Activated CD4-positive, alpha-beta memory T cell treated with anti-CD3 and anti-CD28 coated beads, Interleukin-2, amount 10 ng/mL, durations not matched to agents 7 days and 5 days (primary cell): ENCODE measurements at regions not wholly inside any gene's neighbourhood (a gene's known extent, or its start where the extent isn't known, plus 50 kb on each side); places are given as distances from the start of the nearest gene placed in this dataset.

Experiments used
- CTCF ChIA-PET: fragments of 350-600 bp; sonication (Branson Sonifier 250); formaldehyde crosslinking; loops from one replicate; lab custom pipeline; 2021; ENCODE audit warnings: antibody characterized with exemption, inconsistent platforms; lab: Charles Lee
- POLR2A ChIA-PET: fragments of 350-600 bp; sonication (Branson Sonifier 250); formaldehyde crosslinking; loops from one replicate; lab custom pipeline; 2021; ENCODE audit warnings: antibody characterized with exemption; lab: Charles Lee
- DNase-seq: peaks from one replicate; pipeline ENCODE4 v3.0.0-alpha.2; 2020
- H3K27ac Mint-ChIP-seq: one replicate; pipeline ENCODE4 v1.8.0; 2021; ENCODE audit warnings: mild to moderate bottlenecking, mixed read lengths
- H3K27me3 Mint-ChIP-seq: one replicate; pipeline ENCODE4 v1.8.0; 2021; ENCODE audit warnings: mixed read lengths
- H3K36me3 Mint-ChIP-seq: one replicate; pipeline ENCODE4 v1.8.0; 2021; ENCODE audit warnings: low read depth, mixed read lengths
- H3K4me1 Mint-ChIP-seq: one replicate; pipeline ENCODE4 v1.8.0; 2021; ENCODE audit warnings: mixed read lengths
- H3K4me3 Mint-ChIP-seq: one replicate; pipeline ENCODE4 v1.8.0; 2021; ENCODE audit warnings: mild to moderate bottlenecking, mixed read lengths
- H3K9me3 Mint-ChIP-seq: one replicate; pipeline ENCODE4 v1.8.0; 2021; ENCODE audit warnings: mixed read lengths

DNA sequence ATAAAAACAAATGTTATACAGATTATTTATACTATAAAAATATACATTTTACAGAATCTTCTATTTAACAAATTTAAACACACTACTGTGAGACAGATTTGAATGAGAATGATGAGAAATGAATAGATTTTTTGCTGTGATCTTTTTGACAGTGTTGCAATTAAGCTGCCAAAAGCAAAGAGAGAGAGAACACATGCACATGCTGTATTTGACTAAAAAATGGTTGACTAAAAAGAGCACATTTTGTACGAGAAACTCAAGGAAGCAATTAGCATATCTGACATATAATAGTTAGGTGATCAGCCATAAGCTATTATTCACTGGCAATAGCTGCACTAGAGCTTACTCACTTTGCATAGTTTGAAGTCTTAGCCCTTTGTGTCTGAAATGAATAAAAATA, 115.8 kb downstream of the SYT10 start:
- no peaks in the 10 kb centered on the region for H3K4me1 Mint-ChIP-seq
- CTCF ChIA-PET = no interaction called here
- H3K36me3 Mint-ChIP-seq = no peaks in the 10 kb centered on the region
- H3K9me3 Mint-ChIP-seq = no peaks in the 10 kb centered on the region
- no peak for DNase-seq
- no peak overlapping the region for H3K27ac Mint-ChIP-seq
- no peak overlapping the region for H3K4me3 Mint-ChIP-seq
- POLR2A ChIA-PET = no interaction called here
- no peaks in the 10 kb centered on the region for H3K27me3 Mint-ChIP-seq

DNA sequence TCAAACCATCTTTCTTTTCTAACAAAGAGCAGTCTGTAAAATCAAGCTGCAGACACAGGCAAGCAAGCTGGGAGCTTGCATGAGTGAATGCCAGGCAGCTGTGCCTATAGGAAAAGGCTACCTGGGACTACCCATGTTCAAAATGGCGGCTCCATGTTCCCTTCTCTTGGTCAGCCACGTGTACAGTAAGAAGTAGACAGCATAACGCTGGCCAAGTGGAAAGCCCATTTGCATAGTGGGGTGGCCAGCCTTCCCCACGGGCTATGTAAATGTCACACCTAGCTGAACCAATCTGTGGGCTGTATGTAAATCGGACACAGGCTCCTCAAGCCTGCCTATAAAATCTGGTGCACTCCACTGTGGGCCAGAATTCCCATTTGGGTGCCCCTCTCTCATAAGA, 117.1 kb downstream of the SYT10 start:
- H3K36me3 Mint-ChIP-seq = no peaks in the 10 kb centered on the region
- CTCF ChIA-PET = interaction anchor here (0.7 kb wide), 1 partner anchor 278 kb away, joined by 3 read pairs; no protein-coding TSS in a partner anchor

DNA sequence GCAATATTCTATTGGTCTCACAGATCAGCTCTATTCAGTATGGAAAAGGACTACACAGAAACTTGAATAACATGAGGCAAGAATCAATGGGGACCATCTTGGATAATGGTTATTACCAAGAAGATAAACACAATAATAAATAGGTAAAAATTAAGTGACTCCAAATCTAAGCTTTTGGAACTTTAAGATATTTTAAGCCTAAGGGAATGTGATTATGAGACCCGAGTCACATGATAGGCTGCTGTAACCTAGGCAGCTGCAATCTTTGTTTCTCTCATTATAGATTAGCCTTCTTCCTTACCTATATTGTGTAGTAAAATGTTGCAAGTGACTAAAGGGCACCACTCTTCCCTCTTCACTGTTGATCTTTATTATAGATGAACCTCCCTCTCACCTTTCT, 121.9 kb downstream of the SYT10 start:
- no peak overlapping the region for H3K4me3 Mint-ChIP-seq
- ChIA-PET POLR2A (no interaction called here), CTCF (no interaction called here)
- H3K4me1 Mint-ChIP-seq = no peaks in the 10 kb centered on the region
- H3K27ac Mint-ChIP-seq = no peak overlapping the region
- no peaks in the 10 kb centered on the region for H3K27me3 Mint-ChIP-seq
- no peak for DNase-seq
- no peaks in the 10 kb centered on the region for H3K9me3 Mint-ChIP-seq
- H3K36me3 Mint-ChIP-seq = no peaks in the 10 kb centered on the region

More for the DNA sequence above, 117.1 kb downstream of the SYT10 start:
- Mint-ChIP-seq H3K27ac (no peak overlapping the region), H3K27me3 (no peaks in the 10 kb centered on the region), H3K4me1 (no peaks in the 10 kb centered on the region), H3K9me3 (no peaks in the 10 kb centered on the region), H3K4me3 (no peak overlapping the region)
- no peak for DNase-seq
- POLR2A ChIA-PET = no interaction called here

DNA sequence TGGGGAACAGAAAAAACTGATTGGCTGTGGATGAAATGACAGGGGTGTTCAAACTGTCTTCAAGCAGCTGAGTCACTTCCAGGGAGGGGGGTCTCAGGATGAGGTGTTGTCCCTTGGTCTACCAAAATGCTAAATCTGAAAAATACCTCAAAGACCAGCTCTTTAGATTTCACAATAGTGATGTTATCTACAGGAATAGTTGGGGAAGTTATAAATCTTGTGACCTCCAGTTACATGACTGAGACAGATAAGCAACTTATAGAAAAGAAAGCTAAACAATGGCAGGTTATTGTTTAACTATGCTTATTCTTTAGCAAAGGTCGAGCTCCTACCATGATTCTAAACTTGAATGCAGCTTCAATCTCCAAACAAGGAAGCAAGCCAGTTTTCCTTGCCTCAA, 125.4 kb downstream of the SYT10 start:
- Mint-ChIP-seq H3K27me3 (no peaks in the 10 kb centered on the region), H3K4me1 (no peaks in the 10 kb centered on the region), H3K27ac (no peak overlapping the region), H3K36me3 (no peaks in the 10 kb centered on the region), H3K9me3 (peaks cover 4% of the 10 kb centered on the region), H3K4me3 (no peak overlapping the region)
- ChIA-PET POLR2A (no interaction called here), CTCF (no interaction called here)
- no peak for DNase-seq

DNA sequence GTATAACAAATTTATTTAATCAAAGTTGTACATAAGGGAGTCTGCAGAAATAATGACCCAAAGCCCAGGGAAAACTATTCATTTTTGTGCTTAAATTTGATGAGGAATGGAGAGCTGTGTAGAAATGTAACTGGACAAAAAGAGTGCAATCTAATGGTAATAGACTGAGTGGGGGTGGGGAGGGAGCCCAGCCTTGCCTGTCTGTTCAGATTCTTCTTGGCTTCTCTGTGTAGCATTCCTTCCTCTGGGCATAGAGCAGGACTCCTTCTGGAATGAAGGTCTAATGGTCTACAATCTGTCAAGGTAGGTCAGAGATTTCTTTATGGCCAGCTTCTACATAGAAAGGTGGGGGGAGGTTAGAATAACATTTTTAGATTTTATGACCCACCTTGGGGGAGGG, 126.1 kb downstream of the SYT10 start:
- no peak overlapping the region for H3K4me3 Mint-ChIP-seq
- ChIA-PET CTCF (no interaction called here), POLR2A (no interaction called here)
- H3K27me3 Mint-ChIP-seq = no peaks in the 10 kb centered on the region
- no peak for DNase-seq
- H3K4me1 Mint-ChIP-seq = no peaks in the 10 kb centered on the region
- H3K9me3 Mint-ChIP-seq = peaks cover 4% of the 10 kb centered on the region
- H3K27ac Mint-ChIP-seq = no peak overlapping the region
- no peaks in the 10 kb centered on the region for H3K36me3 Mint-ChIP-seq

DNA sequence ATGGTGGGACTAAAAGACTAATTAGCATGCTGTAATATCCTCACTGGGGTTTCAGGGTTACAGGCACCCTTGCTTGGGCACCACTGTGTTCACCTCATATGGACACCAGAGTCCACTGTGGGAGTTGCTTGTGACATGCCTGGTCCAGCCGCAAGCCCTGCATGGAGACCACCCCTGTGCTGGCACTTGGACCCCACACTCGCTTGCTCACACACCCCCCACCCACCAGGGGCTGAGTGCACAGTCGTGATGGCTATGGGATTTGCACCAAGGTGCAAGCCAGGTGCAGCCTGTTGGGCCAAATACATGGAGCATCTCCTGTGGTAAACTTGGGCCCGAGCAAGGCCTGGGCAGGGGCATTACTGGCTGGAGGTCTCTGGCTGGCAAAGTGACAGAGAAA, 129.1 kb downstream of the SYT10 start:
- DNase-seq = no peak
- Mint-ChIP-seq H3K27ac (no peak overlapping the region), H3K4me1 (no peaks in the 10 kb centered on the region), H3K4me3 (no peak overlapping the region), H3K9me3 (peaks cover 4% of the 10 kb centered on the region), H3K27me3 (no peaks in the 10 kb centered on the region), H3K36me3 (no peaks in the 10 kb centered on the region)
- CTCF ChIA-PET = no interaction called here
- POLR2A ChIA-PET = no interaction called here

DNA sequence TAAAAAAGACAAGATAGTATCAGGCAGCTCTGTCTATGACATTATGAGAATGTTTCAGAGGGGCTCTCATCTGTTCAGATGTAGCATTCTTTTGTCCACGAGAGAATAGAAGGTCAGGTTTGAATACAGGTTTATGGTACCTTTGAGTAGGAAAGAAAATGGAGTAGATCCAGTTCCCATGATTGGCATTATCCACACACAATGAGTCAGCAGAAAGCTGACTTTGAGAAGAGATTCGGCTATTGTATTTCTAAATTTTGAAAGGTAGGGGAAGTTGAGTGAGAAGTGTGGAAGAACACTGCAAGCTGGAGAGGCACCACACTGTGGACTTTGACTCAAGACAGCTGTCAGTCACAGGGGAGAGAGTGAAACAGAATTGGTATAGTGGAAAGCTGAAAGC, 135.4 kb downstream of the SYT10 start:
- POLR2A ChIA-PET = no interaction called here
- CTCF ChIA-PET = no interaction called here
- Mint-ChIP-seq H3K9me3 (no peaks in the 10 kb centered on the region), H3K36me3 (no peaks in the 10 kb centered on the region), H3K4me1 (no peaks in the 10 kb centered on the region), H3K27me3 (no peaks in the 10 kb centered on the region), H3K27ac (no peak overlapping the region), H3K4me3 (no peak overlapping the region)
- DNase-seq = no peak

DNA sequence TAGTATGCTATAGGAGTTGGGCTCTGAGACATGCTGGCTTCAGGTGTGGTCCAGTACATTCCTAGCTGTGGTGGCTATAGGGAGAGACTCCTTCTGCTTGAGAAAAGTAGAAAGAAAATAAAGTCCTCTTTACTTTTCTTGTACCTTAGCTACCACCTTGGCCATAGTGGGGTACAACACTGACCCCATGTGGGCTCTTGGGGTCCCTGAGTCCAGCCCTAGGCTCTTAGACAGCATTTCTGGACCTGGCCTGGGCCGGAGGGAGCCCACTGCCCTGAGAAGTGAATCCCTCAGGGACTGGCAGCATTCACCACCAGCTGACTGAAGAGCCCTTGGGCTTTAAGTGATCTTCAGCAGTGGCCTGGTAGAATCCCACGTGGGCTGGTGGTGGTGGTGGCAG, 143.1 kb downstream of the SYT10 start:
- no peak overlapping the region for H3K4me3 Mint-ChIP-seq
- H3K36me3 Mint-ChIP-seq = no peaks in the 10 kb centered on the region
- no peak overlapping the region for H3K27ac Mint-ChIP-seq
- ChIA-PET CTCF (no interaction called here), POLR2A (no interaction called here)
- peaks cover 2% of the 10 kb centered on the region for H3K9me3 Mint-ChIP-seq
- no peaks in the 10 kb centered on the region for H3K4me1 Mint-ChIP-seq
- DNase-seq = no peak
- no peaks in the 10 kb centered on the region for H3K27me3 Mint-ChIP-seq

DNA sequence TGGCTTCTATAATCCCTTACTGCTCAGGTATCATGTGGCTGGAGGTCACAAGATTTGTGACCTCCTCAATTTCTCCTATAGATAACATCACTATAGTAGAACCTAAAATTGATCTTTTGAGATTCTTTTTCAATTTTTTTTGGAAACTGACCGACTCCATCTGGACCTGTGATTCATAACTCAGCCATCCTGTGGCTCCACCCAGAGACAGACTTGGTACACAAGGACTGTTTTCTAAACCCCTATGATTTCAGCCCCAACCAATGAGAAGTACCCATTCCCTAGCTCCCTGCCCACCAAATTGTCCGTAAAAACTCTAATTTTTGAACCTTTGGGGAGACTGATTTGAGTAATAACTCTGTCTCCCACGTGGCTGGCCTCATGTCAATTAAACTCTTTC, 148.9 kb downstream of the SYT10 start:
- Mint-ChIP-seq H3K4me1 (no peaks in the 10 kb centered on the region), H3K27me3 (no peaks in the 10 kb centered on the region), H3K36me3 (no peaks in the 10 kb centered on the region), H3K27ac (no peak overlapping the region), H3K4me3 (no peak overlapping the region), H3K9me3 (no peaks in the 10 kb centered on the region)
- CTCF ChIA-PET = no interaction called here
- POLR2A ChIA-PET = no interaction called here
- DNase-seq = no peak

DNA sequence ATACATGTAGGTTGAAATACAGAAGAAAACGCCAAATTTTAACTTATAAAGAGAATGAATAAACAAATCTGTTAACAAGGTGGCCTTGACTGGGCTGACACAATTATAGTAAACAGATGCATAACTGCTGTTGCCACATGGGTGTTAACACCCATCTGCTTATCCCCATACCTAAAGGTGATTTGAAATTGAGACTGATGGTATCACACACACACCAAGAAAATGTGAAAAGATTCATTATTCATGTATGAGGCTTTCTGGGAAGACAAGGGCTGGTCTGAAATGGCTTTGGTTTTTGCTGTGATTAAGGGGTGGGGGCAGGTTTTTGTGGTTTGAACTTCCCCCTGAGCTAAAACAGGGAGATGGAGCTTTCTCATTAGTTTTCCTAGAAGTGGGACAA, 156.6 kb downstream of the SYT10 start:
- ChIA-PET CTCF (no interaction called here), POLR2A (no interaction called here)

DNA sequence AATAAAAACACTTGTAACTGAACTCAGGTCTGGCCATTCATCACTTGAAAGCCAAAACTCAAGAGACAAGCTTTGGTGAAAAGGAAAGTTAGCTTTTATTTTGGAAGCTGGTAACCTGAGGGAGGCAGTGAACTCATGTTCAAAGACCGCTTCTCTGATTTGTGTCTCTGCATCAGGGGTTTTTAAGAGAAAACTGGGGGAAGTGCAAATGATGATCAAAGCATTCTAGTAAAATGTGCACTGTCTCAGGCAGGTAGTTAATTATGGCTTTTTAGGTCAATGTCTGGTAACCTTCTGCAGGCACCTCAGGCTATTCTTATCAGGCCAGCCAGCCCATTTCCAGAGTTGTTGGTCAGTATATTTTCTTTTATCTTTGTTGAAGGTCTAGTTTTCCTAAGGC, 162.2 kb downstream of the SYT10 start:
- no peaks in the 10 kb centered on the region for H3K4me1 Mint-ChIP-seq
- no peaks in the 10 kb centered on the region for H3K36me3 Mint-ChIP-seq
- ChIA-PET CTCF (no interaction called here), POLR2A (no interaction called here)
- no peak overlapping the region for H3K27ac Mint-ChIP-seq
- H3K27me3 Mint-ChIP-seq = no peaks in the 10 kb centered on the region
- H3K4me3 Mint-ChIP-seq = no peak overlapping the region
- no peak for DNase-seq
- H3K9me3 Mint-ChIP-seq = peaks cover 15% of the 10 kb centered on the region

More for the DNA sequence above, 156.6 kb downstream of the SYT10 start:
- H3K9me3 Mint-ChIP-seq = peaks cover 17% of the 10 kb centered on the region
- no peaks in the 10 kb centered on the region for H3K4me1 Mint-ChIP-seq
- H3K4me3 Mint-ChIP-seq = no peak overlapping the region
- H3K27ac Mint-ChIP-seq = no peak overlapping the region
- H3K27me3 Mint-ChIP-seq = no peaks in the 10 kb centered on the region
- DNase-seq = no peak
- H3K36me3 Mint-ChIP-seq = no peaks in the 10 kb centered on the region

DNA sequence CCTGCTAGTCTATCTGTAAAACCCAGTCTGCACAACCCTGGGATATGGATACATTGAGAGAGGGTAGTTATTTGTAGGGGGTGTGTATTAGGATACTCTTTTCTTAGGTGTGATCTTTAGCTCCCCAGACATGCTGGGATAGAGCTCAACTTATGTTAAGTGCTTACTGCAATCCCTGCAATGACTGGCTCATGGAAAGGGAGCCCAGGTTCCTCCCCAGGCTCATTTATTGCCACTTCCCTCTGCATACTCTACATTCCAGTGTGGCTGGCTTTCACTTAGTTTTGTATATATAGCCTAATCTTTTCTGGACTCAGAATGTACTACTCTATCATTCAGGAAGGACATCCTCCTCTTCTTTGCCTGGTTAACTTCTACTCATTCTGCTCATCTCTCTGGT, 172.0 kb downstream of the SYT10 start:
- Mint-ChIP-seq H3K36me3 (no peaks in the 10 kb centered on the region), H3K9me3 (no peaks in the 10 kb centered on the region), H3K4me1 (no peaks in the 10 kb centered on the region), H3K27ac (no peak overlapping the region), H3K4me3 (no peak overlapping the region), H3K27me3 (no peaks in the 10 kb centered on the region)
- ChIA-PET POLR2A (no interaction called here), CTCF (no interaction called here)
- DNase-seq = no peak

DNA sequence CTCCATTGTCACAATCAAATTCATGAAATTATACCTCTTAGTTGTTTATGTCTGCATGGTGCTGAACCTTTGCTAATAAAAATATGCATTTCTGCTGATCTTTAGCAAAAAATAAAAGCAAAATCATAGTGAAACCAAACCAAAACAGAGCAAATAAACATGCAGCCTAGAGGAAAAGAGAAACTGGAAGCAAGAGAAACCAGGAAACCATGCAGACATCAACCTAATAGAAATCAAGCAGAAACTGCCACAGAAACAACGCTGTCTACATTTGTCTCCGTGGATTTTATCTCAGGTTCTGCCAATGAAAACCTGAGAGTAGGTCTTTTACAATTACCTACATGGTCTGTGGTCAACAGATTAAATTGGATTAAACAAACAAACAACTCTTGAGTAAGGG, 173.7 kb downstream of the SYT10 start:
- Mint-ChIP-seq H3K9me3 (no peaks in the 10 kb centered on the region), H3K27me3 (no peaks in the 10 kb centered on the region), H3K4me3 (no peak overlapping the region), H3K27ac (no peak overlapping the region), H3K4me1 (no peaks in the 10 kb centered on the region), H3K36me3 (no peaks in the 10 kb centered on the region)
- DNase-seq = no peak
- CTCF ChIA-PET = no interaction called here
- POLR2A ChIA-PET = no interaction called here

DNA sequence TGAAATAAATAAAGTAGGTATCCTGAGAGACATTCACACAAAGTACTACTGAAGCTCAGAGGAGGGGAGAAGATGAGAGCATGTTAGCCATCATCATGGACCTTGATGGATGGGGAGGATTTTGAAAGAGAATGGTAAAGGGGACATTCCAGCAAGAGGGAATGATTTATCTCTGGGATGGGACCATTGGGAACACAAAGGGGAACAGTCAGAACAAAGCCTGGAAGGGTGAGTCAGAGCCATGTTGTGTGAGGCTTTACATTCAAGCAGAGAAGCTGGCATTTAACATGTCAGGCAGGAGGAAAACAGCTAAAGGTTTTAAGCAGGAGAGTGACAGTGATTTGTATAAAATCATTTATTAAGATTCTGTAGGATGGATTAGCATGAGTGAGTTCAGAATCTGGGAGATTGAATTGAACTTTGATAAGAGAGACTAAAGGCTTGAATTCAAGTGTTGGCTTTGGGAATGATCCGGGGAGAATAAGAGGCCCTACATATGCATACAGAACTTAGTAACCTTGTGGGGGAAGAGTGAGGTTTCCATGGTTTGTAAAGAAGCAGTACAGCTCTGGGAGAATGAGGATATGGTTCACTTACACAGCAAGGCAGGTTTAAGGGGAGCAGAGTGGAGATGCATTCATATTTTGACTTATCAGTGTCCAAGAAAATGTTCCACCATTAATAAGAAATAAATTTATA, 174.4 kb downstream of the SYT10 start:
- Mint-ChIP-seq H3K27me3 (no peaks in the 10 kb centered on the region), H3K36me3 (no peaks in the 10 kb centered on the region), H3K4me1 (no peaks in the 10 kb centered on the region), H3K27ac (no peak overlapping the region), H3K4me3 (no peak overlapping the region), H3K9me3 (no peaks in the 10 kb centered on the region)
- DNase-seq = no peak
- CTCF ChIA-PET = no interaction called here
- POLR2A ChIA-PET = no interaction called here
